GM12875 (cell line): ENCODE measurements at regions not wholly inside any gene's neighbourhood (a gene's known extent, or its start where the extent isn't known, plus 50 kb on each side); places are given as distances from the start of the nearest gene placed in this dataset.

Source experiments
- H3K4me3 ChIP-seq: one replicate; pipeline ENCODE4 v1.5.1; 2011; ENCODE audit warnings: low read depth, low read length, control low read depth
- TF ChIP-seq, protein P1 (sequence below): IDR thresholded peaks from 2 replicates; pipeline ENCODE4 v1.5.1; 2011; ENCODE audit warnings: low read depth, mild to moderate bottlenecking, control low read depth, inconsistent platforms, low read length, moderate library complexity, borderline replicate concordance; ENCODE audit not compliant: insufficient read depth

DNA sequence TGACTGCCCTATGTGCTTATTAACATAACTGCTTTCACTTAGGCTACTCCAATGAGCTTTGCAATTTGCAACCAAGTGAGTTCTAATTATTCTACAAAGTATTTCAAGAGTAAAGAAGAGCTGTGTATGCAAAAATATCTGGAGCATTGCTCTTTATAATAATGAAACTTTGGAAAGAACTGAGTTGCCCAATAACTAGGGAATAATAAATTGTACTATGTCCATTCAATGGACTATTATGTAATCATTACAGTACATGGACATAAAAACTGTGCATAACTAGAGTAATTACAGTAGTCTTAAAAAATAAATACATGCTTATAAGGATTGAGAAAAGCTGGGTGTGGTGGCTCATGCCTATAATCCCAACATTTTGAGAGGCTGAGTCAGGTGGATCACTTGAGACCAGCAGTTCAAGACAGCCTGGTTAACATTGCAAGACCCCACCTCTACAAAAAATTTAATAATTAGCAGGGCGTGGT is 70.3 kb upstream of the JAK1 start:
- H3K4me3 ChIP-seq = no peak overlapping the region
- TF ChIP-seq, protein P1, sequence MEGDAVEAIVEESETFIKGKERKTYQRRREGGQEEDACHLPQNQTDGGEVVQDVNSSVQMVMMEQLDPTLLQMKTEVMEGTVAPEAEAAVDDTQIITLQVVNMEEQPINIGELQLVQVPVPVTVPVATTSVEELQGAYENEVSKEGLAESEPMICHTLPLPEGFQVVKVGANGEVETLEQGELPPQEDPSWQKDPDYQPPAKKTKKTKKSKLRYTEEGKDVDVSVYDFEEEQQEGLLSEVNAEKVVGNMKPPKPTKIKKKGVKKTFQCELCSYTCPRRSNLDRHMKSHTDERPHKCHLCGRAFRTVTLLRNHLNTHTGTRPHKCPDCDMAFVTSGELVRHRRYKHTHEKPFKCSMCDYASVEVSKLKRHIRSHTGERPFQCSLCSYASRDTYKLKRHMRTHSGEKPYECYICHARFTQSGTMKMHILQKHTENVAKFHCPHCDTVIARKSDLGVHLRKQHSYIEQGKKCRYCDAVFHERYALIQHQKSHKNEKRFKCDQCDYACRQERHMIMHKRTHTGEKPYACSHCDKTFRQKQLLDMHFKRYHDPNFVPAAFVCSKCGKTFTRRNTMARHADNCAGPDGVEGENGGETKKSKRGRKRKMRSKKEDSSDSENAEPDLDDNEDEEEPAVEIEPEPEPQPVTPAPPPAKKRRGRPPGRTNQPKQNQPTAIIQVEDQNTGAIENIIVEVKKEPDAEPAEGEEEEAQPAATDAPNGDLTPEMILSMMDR = no peak

- TF ChIP-seq, protein P1 = no peak
- no peak overlapping the region for H3K4me3 ChIP-seq
Observed at GRCh38 chr1:65039066-65039465, 72.7 kb upstream of the JAK1 start.

GRCh38 chr1:65039508-65039907 is 73.2 kb upstream of the JAK1 start:
- no peak overlapping the region for H3K4me3 ChIP-seq
- TF ChIP-seq, protein P1 = no peak

- TF ChIP-seq, protein P1 = no peak
- H3K4me3 ChIP-seq = no peak overlapping the region
Observed at GRCh38 chr1:65042467-65042866, 76.1 kb upstream of the JAK1 start.

DNA sequence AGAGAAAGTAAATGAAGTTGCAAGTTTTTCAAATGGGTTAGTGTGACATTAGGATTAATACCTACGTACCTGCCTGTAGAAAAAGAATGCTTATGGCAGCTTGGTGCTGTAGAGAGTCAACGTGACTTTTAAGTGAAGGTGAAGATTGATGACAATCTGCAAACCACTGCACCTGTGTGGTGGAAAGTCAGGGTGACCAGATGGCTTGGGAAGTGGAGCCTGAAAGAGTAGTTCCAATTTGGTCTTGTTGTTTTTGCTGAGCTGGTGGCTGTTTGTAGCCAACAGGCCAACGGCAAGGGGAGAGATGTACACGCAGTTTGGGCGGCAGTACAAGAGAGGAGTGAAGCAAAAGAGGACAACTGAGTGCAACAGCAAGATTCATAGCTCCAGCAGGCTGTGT is 78.1 kb upstream of the JAK1 start:
- TF ChIP-seq, protein P1 = no peak
- no peak overlapping the region for H3K4me3 ChIP-seq

GRCh38 chr1:65045022-65045817 is 78.9 kb upstream of the JAK1 start:
- TF ChIP-seq, protein P1 = no peak
- H3K4me3 ChIP-seq = no peak overlapping the region

- TF ChIP-seq, protein P1 = no peak
- H3K4me3 ChIP-seq = no peak overlapping the region
Observed at GRCh38 chr1:65048335-65048734, 82.0 kb upstream of the JAK1 start.
